GM12891 (cell line): ENCODE measurements at regions not wholly inside any gene's neighbourhood (a gene's known extent, or its start where the extent isn't known, plus 50 kb on each side); places are given as distances from the start of the nearest gene placed in this dataset.

ENCODE experiments used
- PAX5 ChIP-seq: IDR thresholded peaks from 2 replicates; pipeline ENCODE4 v1.6.1; 2011; ENCODE audit warnings: low read length, moderate library complexity, mild to moderate bottlenecking; ENCODE audit not compliant: insufficient read depth, severe bottlenecking
- POLR2A ChIP-seq: IDR thresholded peaks from 2 replicates; pipeline ENCODE4 v1.6.1; 2011; ENCODE audit warnings: low read depth, low read length, control low read depth
- POLR2AphosphoS5 ChIP-seq: IDR thresholded peaks from 2 replicates; pipeline ENCODE4 v1.6.1; 2011; ENCODE audit warnings: low read depth, low read length, control low read depth
- POU2F2 ChIP-seq: IDR thresholded peaks from 2 replicates; pipeline ENCODE4 v1.6.1; 2011; ENCODE audit warnings: low read depth, mild to moderate bottlenecking, control low read depth, low read length, moderate library complexity
- SPI1 ChIP-seq: IDR thresholded peaks from 2 replicates; pipeline ENCODE4 v1.6.1; 2011; ENCODE audit warnings: low read depth, low read length, control low read depth
- TAF1 ChIP-seq: IDR thresholded peaks from 2 replicates; pipeline ENCODE4 v1.6.1; 2011; ENCODE audit warnings: low read depth, low read length, control low read depth

DNA sequence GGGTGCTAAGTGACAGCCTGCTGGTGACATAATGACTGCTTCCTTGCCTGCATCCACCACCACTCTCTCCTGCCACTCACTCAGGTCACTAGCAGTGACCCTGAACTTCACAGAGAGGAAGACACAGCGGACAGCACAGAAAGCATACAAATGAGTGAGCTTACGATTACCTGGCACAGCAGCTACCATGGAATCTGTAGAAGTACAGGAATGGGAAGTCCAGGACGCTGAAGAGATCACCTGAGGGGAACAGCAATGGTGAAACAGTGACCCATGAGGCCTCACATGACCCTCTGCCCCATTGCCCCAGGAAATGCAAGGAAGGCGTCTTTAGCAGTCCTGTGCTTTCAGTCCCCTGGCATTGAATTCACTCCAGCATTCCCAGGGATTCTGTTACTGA, 96.7 kb upstream of the RIOK3 start:
- no peak for TF ChIP-seq POLR2AphosphoS5
- TF ChIP-seq POLR2A: no peak
- no peak for TF ChIP-seq SPI1
- TF ChIP-seq TAF1: no peak
- TF ChIP-seq POU2F2: no peak
- TF ChIP-seq PAX5: no peak
